ENCODE measurements at regions not wholly inside any gene's neighbourhood (a gene's known extent, or its start where the extent isn't known, plus 50 kb on each side); places are given as distances from the start of the nearest gene placed in this dataset.

DNA sequence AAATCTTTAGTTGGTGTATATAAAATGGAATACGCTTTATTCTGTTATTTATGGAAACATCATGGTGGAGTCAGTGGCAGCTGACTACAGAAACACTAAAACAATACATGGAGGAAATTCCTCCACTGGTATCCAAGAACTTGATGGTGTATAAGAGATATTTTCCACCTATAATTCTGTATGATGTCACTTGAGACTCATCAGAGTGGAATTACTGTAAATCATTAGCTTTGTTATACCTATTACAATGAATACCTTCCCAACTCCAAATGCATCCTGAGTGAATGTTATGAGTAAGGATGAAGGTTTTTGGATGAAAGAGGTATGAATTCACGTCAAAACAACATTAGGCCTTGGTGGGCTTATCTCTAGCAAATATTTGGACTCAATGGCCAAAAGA lies 258.5 kb upstream of the SORL1-AS1 start:
- TF ChIP-seq EZH2 (IDR thresholded peaks at IDR 0.05; ENCODE audit: low read depth), result no peak
- TF ChIP-seq, protein P1, sequence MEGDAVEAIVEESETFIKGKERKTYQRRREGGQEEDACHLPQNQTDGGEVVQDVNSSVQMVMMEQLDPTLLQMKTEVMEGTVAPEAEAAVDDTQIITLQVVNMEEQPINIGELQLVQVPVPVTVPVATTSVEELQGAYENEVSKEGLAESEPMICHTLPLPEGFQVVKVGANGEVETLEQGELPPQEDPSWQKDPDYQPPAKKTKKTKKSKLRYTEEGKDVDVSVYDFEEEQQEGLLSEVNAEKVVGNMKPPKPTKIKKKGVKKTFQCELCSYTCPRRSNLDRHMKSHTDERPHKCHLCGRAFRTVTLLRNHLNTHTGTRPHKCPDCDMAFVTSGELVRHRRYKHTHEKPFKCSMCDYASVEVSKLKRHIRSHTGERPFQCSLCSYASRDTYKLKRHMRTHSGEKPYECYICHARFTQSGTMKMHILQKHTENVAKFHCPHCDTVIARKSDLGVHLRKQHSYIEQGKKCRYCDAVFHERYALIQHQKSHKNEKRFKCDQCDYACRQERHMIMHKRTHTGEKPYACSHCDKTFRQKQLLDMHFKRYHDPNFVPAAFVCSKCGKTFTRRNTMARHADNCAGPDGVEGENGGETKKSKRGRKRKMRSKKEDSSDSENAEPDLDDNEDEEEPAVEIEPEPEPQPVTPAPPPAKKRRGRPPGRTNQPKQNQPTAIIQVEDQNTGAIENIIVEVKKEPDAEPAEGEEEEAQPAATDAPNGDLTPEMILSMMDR (conservative IDR thresholded peaks at IDR 0.05), result no peak
